GM10248 (cell line): ENCODE measurements at regions not wholly inside any gene's neighbourhood (a gene's known extent, or its start where the extent isn't known, plus 50 kb on each side); places are given as distances from the start of the nearest gene placed in this dataset.

ENCODE experiments used
- CTCF ChIA-PET: fragments of 300-600 bp; sonication (Branson Sonifier 250); formaldehyde crosslinking; extraction: SDS; loops from one replicate; lab custom pipeline; 2021; ENCODE audit warnings: antibody characterized with exemption; lab: Yijun Ruan, JAX
- POLR2A ChIA-PET: fragments of 350-650 bp; sonication (Branson Sonifier 250); formaldehyde crosslinking; extraction: SDS; loops from one replicate; lab custom pipeline; 2020; ENCODE audit warnings: antibody characterized with exemption; lab: Yijun Ruan, JAX
- DNase-seq: peaks from one replicate; pipeline ENCODE4 v3.0.0; 2012; ENCODE audit errors: extremely low spot score
- CTCF ChIP-seq: IDR thresholded peaks from 2 replicates; pipeline ENCODE4 v1.5.1; 2012; ENCODE audit warnings: mild to moderate bottlenecking, low read depth; ENCODE audit errors: extremely low read depth, missing control alignments, control extremely low read depth

GRCh38 chr13:112241288-112241687 lies 134.9 kb upstream of the SPACA7 start:
- POLR2A ChIA-PET, result no interaction called here
- TF ChIP-seq CTCF, result no peak
- DNase-seq, result no peak
- CTCF ChIA-PET, result no interaction called here

- CTCF ChIA-PET, result no interaction called here
- POLR2A ChIA-PET, result no interaction called here
- no peak for TF ChIP-seq CTCF
- no peak for DNase-seq
Observed at GRCh38 chr13:112242777-112243176, 133.4 kb upstream of the SPACA7 start.

GRCh38 chr13:112244061-112244460 lies 132.1 kb upstream of the SPACA7 start:
- ChIA-PET POLR2A (no interaction called here), CTCF (no interaction called here)
- DNase-seq, result no peak
- TF ChIP-seq CTCF, result no peak

GRCh38 chr13:112244495-112245177 lies 131.5 kb upstream of the SPACA7 start:
- ChIA-PET CTCF (no interaction called here), POLR2A (no interaction called here)
- no peak for TF ChIP-seq CTCF
- no peak for DNase-seq

GRCh38 chr13:112245179-112245724 lies 130.9 kb upstream of the SPACA7 start:
- POLR2A ChIA-PET, result no interaction called here
- CTCF ChIA-PET, result no interaction called here

GRCh38 chr13:112245989-112246388 lies 130.2 kb upstream of the SPACA7 start:
- TF ChIP-seq CTCF, result no peak
- CTCF ChIA-PET, result interaction anchor here (0.9 kb wide), 1 partner anchor 10 kb away, joined by 3 read pairs; no protein-coding TSS in a partner anchor

More at GRCh38 chr13:112245179-112245724, 130.9 kb upstream of the SPACA7 start:
- TF ChIP-seq CTCF, result no peak
- no peak for DNase-seq

More at GRCh38 chr13:112245989-112246388, 130.2 kb upstream of the SPACA7 start:
- no peak for DNase-seq
- POLR2A ChIA-PET, result no interaction called here
